HUES6 (cell line): ENCODE measurements at regions not wholly inside any gene's neighbourhood (a gene's known extent, or its start where the extent isn't known, plus 50 kb on each side); places are given as distances from the start of the nearest gene placed in this dataset.

Source experiments
- H3K27ac ChIP-seq: 2 replicates; pipeline ENCODE4 v1.7.0; 2013; ENCODE audit warnings: low read depth, mild to moderate bottlenecking, low read length, inconsistent platforms
- H3K27me3 ChIP-seq: 2 replicates; pipeline ENCODE4 v1.6.1; 2013; ENCODE audit warnings: low read length; ENCODE audit not compliant: control insufficient read depth, insufficient read depth
- H3K36me3 ChIP-seq: 2 replicates; pipeline ENCODE4 v1.6.1; 2013; ENCODE audit warnings: low read length; ENCODE audit not compliant: control insufficient read depth, insufficient read depth
- H3K4me1 ChIP-seq: 2 replicates; pipeline ENCODE4 v1.6.1; 2013; ENCODE audit warnings: low read length; ENCODE audit not compliant: control insufficient read depth, insufficient read depth
- H3K4me3 ChIP-seq: 2 replicates; pipeline ENCODE4 v1.5.1; 2013; ENCODE audit warnings: low read depth, low read length
- H3K9ac ChIP-seq: one replicate; pipeline ENCODE4 v1.6.1; 2013; ENCODE audit warnings: mild to moderate bottlenecking, low read length
- H3K9me3 ChIP-seq: 2 replicates; pipeline ENCODE4 v1.6.1; 2013; ENCODE audit warnings: low read depth, low read length; ENCODE audit not compliant: control insufficient read depth, insufficient read depth

DNA sequence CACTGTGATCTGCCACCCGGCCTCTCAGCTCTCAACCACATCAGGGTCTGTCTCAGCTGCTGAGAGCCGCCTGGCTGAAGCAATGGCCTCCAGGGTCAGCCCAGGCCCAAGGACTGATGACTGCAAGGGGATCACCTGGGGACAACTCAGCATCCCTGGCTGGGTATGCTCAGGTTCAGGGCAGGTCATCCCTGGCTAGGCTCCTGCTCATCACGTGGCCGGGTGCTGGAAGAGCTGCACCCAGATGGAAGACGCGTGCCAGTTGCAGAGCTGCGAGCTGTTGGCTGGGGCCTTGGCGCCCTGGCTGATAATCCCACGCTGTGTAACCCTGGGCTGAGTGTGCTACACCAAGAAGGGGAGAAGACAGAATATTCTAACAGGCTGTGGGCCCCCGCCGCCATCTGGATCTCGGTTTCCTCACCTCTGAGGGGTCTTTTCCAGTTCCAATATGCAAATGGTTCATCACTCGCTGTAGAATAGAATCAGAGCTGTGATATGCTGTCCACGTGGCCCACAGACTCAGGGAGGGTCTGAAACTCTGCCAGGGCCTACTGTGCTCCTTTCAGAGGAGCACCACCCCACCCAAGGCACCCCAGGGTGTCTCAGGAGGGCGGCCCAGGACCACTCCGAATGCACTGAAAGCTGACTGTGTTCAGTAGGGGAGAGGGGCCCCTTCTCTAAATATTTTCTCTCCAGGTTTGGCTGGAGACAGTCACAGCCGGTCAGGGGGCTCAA is 338.8 kb downstream of the BCOR start:
- no peaks in the 10 kb centered on the region for H3K36me3 ChIP-seq
- H3K9ac ChIP-seq, result no peak overlapping the region
- H3K4me1 ChIP-seq, result peaks cover 50% of the 10 kb centered on the region; the same call in 1 of the 2 replicates
- no peak overlapping the region for H3K27ac ChIP-seq
- no peaks in the 10 kb centered on the region; the same call in 1 of the 2 replicates for H3K9me3 ChIP-seq
- H3K4me3 ChIP-seq, result no peak overlapping the region
- H3K27me3 ChIP-seq, result no peaks in the 10 kb centered on the region

DNA sequence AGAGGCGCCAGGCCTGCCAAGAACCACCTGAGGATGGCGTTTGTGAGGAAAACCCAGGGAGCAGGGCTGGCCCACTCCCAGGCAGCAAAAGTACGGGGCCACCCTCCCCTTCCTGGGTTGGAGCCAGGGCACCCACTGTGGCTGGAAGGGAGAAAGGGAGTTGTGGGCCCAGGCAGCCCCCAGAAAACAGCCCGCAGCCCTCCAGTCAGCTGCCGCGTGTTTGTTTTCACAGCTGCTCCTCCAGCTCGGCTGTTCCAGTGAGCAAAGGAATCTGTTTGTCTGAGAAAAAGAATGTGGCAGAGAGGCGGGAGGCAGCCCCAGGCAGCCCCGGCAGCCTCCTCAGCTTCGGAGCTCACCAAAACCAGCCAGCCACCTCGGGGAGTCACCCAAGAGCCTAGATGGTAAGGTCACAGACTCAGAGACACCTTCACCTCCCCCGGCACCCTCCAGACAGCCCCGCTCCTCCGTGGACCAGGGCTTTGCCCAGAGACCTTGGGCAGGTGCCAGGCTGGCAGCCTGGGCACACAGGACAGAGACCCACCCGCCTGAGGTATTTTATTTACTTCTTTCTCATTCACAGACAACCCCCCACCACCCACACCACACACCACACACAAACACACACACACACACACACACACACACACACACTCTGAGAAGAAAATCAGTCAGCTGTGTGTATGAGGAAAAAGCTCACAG is 338.1 kb downstream of the BCOR start:
- H3K9me3 ChIP-seq, result no peaks in the 10 kb centered on the region; the same call in 1 of the 2 replicates
- H3K27me3 ChIP-seq, result no peaks in the 10 kb centered on the region
- no peaks in the 10 kb centered on the region for H3K36me3 ChIP-seq
- peaks cover 56% of the 10 kb centered on the region for H3K4me1 ChIP-seq
- no peak overlapping the region for H3K4me3 ChIP-seq
- H3K27ac ChIP-seq, result no peak overlapping the region
- peak overlapping the region; percentile 10 for H3K9ac ChIP-seq

- Histone ChIP-seq H3K9ac (no peak overlapping the region), H3K27me3 (no peaks in the 10 kb centered on the region), H3K27ac (no peak overlapping the region), H3K4me1 (peaks cover 56% of the 10 kb centered on the region), H3K9me3 (no peaks in the 10 kb centered on the region; the same call in 1 of the 2 replicates), H3K36me3 (no peaks in the 10 kb centered on the region), H3K4me3 (no peak overlapping the region)
Measured at GRCh38 chrX:39760930-39761329, 336.8 kb downstream of the BCOR start.

GRCh38 chrX:39762266-39762841 is 335.4 kb downstream of the BCOR start:
- H3K27ac ChIP-seq, result no peak overlapping the region
- H3K4me3 ChIP-seq, result no peak overlapping the region
- no peaks in the 10 kb centered on the region for H3K36me3 ChIP-seq
- H3K27me3 ChIP-seq, result no peaks in the 10 kb centered on the region
- no peaks in the 10 kb centered on the region; the same call in 1 of the 2 replicates for H3K9me3 ChIP-seq
- no peak overlapping the region for H3K9ac ChIP-seq
- peaks cover 57% of the 10 kb centered on the region for H3K4me1 ChIP-seq

DNA sequence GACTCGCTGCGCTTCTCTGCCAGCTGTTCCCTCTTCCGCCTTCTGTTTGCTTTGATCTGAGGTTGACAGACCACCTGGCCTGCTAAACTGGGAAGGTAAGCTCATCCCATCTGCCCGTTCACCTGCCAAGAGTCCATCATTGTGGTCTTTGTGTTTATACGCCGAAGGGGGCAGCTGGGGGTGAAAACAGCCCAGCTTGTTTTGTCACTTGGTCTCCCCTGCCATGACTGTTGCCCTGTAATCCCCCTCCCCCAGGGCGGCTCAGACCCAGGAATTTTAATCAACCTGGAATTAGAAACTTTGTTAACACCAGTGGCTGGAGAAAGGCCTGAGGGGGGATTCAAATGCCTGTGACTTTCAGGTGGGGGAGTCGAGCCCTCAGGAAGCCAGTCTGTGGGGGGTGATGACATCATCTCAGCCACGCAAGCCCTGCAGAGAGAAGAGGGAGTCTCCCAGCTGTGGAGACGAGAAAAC is 333.3 kb downstream of the BCOR start:
- H3K9ac ChIP-seq, result peak overlapping the region; percentile 35
- no peaks in the 10 kb centered on the region for H3K27me3 ChIP-seq
- no peaks in the 10 kb centered on the region for H3K9me3 ChIP-seq
- no peaks in the 10 kb centered on the region for H3K36me3 ChIP-seq
- H3K27ac ChIP-seq, result no peak overlapping the region; the same call in 1 of the 2 replicates
- H3K4me3 ChIP-seq, result no peak overlapping the region
- H3K4me1 ChIP-seq, result peaks cover 44% of the 10 kb centered on the region

DNA sequence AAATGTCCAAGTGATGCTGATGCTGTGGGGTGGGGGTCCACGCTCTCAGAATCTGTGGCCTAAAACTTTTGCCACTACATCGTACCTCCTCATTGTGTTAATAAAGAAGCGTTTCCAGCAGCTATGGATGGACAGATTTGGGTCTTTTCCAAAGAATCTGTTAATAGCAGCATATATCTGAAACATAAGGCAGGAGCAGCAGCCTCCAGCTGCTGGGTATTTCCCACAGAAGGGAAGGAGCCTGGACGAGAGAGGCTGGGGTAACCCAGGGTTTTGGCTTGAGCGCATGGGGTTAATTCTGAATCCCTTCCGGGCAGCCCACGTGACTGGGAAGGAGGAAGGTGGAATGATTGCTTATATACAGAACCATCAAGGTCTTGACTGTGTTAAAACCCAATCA is 332.4 kb downstream of the BCOR start:
- Histone ChIP-seq H3K36me3 (no peaks in the 10 kb centered on the region), H3K9ac (no peak overlapping the region), H3K4me1 (peaks cover 37% of the 10 kb centered on the region), H3K9me3 (no peaks in the 10 kb centered on the region), H3K27ac (no peak overlapping the region; the same call in 1 of the 2 replicates), H3K4me3 (no peak overlapping the region), H3K27me3 (no peaks in the 10 kb centered on the region)

- Histone ChIP-seq H3K4me1 (peaks cover 35% of the 10 kb centered on the region), H3K9ac (no peak overlapping the region), H3K4me3 (no peak overlapping the region), H3K27me3 (no peaks in the 10 kb centered on the region), H3K36me3 (no peaks in the 10 kb centered on the region), H3K27ac (no peak overlapping the region), H3K9me3 (no peaks in the 10 kb centered on the region)
Measured at GRCh38 chrX:39766085-39766726, 331.6 kb downstream of the BCOR start.

DNA sequence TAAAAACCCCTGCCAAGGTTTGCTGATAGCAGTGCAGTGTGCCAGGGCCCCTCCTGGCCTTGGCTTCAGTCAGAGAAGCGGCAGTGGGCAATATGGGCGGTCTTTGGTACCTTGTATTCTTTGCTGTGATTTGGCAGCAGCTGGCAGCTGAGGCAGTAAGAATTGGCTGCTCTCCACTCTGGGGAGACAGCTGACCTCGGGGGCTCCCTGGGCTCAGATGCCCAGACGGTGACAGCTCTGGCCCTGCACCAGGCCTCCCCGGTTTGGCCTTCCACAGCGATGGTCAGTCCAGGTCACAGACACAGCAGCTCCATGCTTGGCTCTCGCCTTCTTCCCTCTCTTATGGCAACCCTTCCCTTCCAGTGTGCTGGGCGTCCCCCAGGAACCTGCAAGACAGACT is 330.9 kb downstream of the BCOR start:
- H3K27me3 ChIP-seq, result no peaks in the 10 kb centered on the region
- H3K4me3 ChIP-seq, result no peak overlapping the region
- no peaks in the 10 kb centered on the region for H3K36me3 ChIP-seq
- H3K9ac ChIP-seq, result no peak overlapping the region
- H3K9me3 ChIP-seq, result no peaks in the 10 kb centered on the region
- peaks cover 42% of the 10 kb centered on the region for H3K4me1 ChIP-seq
- no peak overlapping the region for H3K27ac ChIP-seq

DNA sequence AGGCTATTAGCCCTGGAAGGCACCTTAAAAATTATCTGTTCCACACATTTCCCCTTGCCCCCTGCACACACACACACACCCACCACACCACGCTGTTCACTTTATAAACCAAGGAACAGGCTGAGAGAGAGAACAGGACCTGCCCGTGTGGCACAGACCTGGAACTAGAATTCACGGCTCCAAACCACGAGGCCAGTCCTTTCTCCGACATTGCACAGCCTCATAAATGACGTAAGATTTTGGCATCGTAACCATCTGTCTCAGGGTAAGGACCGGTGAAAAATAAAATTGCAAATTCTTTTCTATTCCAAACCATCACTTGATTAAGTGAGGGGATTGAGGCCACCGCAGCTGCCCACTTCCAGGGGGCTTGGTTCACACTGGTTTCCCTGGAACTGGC is 330.3 kb downstream of the BCOR start:
- no peaks in the 10 kb centered on the region for H3K9me3 ChIP-seq
- H3K27me3 ChIP-seq, result no peaks in the 10 kb centered on the region
- no peaks in the 10 kb centered on the region for H3K36me3 ChIP-seq
- no peak overlapping the region for H3K9ac ChIP-seq
- peaks cover 48% of the 10 kb centered on the region for H3K4me1 ChIP-seq
- no peak overlapping the region for H3K4me3 ChIP-seq
- no peak overlapping the region for H3K27ac ChIP-seq

- no peaks in the 10 kb centered on the region for H3K27me3 ChIP-seq
- H3K27ac ChIP-seq, result no peak overlapping the region
- no peak overlapping the region for H3K4me3 ChIP-seq
- H3K9me3 ChIP-seq, result no peaks in the 10 kb centered on the region
- H3K36me3 ChIP-seq, result no peaks in the 10 kb centered on the region
- no peak overlapping the region for H3K9ac ChIP-seq
- H3K4me1 ChIP-seq, result peaks cover 58% of the 10 kb centered on the region
Measured at GRCh38 chrX:39769748-39770147, 328.0 kb downstream of the BCOR start.
